ENCODE measurements at regions not wholly inside any gene's neighbourhood (a gene's known extent, or its start where the extent isn't known, plus 50 kb on each side); places are given as distances from the start of the nearest gene placed in this dataset.

GRCh38 chr2:136402281-136402680, 284.3 kb upstream of the CXCR4 start:
- WGBS (ENCODE audit: insufficient coverage, low coverage, low lambda C conversion rate, missing lambda C conversion rate) = 53% methylated on average over 6 of the region's 6 CpGs
- intact Hi-C loops (cut with DNase I) = no loop called here
- DNase-seq (no peak), ATAC-seq (no peak)
- H3K36me3 ChIP-seq = no peaks in the 10 kb centered on the region
- no peak overlapping the region for H3K4me3 ChIP-seq
- no peaks in the 10 kb centered on the region for H3K9me3 ChIP-seq
- H3K27ac ChIP-seq = no peak overlapping the region
- no peaks in the 10 kb centered on the region for H3K4me1 ChIP-seq
- TF ChIP-seq, protein P1, sequence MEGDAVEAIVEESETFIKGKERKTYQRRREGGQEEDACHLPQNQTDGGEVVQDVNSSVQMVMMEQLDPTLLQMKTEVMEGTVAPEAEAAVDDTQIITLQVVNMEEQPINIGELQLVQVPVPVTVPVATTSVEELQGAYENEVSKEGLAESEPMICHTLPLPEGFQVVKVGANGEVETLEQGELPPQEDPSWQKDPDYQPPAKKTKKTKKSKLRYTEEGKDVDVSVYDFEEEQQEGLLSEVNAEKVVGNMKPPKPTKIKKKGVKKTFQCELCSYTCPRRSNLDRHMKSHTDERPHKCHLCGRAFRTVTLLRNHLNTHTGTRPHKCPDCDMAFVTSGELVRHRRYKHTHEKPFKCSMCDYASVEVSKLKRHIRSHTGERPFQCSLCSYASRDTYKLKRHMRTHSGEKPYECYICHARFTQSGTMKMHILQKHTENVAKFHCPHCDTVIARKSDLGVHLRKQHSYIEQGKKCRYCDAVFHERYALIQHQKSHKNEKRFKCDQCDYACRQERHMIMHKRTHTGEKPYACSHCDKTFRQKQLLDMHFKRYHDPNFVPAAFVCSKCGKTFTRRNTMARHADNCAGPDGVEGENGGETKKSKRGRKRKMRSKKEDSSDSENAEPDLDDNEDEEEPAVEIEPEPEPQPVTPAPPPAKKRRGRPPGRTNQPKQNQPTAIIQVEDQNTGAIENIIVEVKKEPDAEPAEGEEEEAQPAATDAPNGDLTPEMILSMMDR (IDR thresholded peaks at IDR 0.05) = no peak
- TF ChIP-seq POLR2A (IDR thresholded peaks at IDR 0.05) = no peak
- no peaks in the 10 kb centered on the region for H3K27me3 ChIP-seq

DNA sequence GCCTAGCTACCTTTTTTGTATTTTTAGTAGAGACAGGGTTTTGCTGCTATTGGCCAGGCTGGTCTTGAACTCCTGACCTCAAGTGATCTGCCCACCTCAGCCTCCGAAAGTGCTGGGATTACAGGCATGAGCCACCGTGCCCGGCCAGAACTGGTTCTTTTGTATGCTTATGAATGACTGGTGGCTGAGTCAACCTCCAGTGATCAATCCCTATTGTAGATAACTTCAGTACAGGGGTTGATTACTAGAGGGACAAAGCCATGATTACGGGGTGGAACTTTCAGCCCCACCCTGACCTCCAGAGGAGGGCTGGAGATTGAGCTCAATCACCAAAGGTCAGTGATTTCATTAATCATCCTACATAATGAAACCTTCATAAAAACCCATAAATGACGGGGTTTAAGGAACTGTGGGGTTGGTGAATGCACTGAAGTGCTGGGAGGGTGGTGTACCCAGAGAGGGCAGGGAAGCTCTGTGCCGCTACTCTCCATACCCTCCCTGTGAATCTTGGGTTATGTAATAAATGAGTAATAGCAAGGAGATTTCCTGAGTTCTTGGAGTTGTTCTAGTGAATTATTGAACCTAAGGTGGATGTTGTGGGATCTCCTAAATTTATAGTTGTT, 281.8 kb upstream of the CXCR4 start:
- Histone ChIP-seq H3K4me1 (no peaks in the 10 kb centered on the region), H3K27ac (no peak overlapping the region), H3K27me3 (no peaks in the 10 kb centered on the region), H3K4me3 (no peak overlapping the region), H3K9me3 (no peaks in the 10 kb centered on the region), H3K36me3 (no peaks in the 10 kb centered on the region)
- DNase-seq (no peak), ATAC-seq (no peak)
- WGBS (ENCODE audit: insufficient coverage, low coverage, low lambda C conversion rate, missing lambda C conversion rate) = 63% methylated on average over 5 of the region's 6 CpGs
- TF ChIP-seq, protein P1 (IDR thresholded peaks at IDR 0.05) = no peak
- no peak for TF ChIP-seq POLR2A (IDR thresholded peaks at IDR 0.05)
- intact Hi-C loops (cut with DNase I) = no loop called here

GRCh38 chr2:136395582-136395981, 277.6 kb upstream of the CXCR4 start:
- no peaks in the 10 kb centered on the region for H3K4me1 ChIP-seq
- intact Hi-C loops (cut with DNase I) = no loop called here
- H3K27ac ChIP-seq = no peak overlapping the region
- H3K36me3 ChIP-seq = no peaks in the 10 kb centered on the region
- no peaks in the 10 kb centered on the region for H3K27me3 ChIP-seq
- TF ChIP-seq POLR2A (IDR thresholded peaks at IDR 0.05) = no peak
- TF ChIP-seq, protein P1 (IDR thresholded peaks at IDR 0.05) = no peak
- 65% methylated on average over 2 of the region's 2 CpGs for WGBS (ENCODE audit: insufficient coverage, low coverage, low lambda C conversion rate, missing lambda C conversion rate)
- ATAC-seq (no peak), DNase-seq (no peak)
- no peaks in the 10 kb centered on the region for H3K9me3 ChIP-seq
- no peak overlapping the region for H3K4me3 ChIP-seq

DNA sequence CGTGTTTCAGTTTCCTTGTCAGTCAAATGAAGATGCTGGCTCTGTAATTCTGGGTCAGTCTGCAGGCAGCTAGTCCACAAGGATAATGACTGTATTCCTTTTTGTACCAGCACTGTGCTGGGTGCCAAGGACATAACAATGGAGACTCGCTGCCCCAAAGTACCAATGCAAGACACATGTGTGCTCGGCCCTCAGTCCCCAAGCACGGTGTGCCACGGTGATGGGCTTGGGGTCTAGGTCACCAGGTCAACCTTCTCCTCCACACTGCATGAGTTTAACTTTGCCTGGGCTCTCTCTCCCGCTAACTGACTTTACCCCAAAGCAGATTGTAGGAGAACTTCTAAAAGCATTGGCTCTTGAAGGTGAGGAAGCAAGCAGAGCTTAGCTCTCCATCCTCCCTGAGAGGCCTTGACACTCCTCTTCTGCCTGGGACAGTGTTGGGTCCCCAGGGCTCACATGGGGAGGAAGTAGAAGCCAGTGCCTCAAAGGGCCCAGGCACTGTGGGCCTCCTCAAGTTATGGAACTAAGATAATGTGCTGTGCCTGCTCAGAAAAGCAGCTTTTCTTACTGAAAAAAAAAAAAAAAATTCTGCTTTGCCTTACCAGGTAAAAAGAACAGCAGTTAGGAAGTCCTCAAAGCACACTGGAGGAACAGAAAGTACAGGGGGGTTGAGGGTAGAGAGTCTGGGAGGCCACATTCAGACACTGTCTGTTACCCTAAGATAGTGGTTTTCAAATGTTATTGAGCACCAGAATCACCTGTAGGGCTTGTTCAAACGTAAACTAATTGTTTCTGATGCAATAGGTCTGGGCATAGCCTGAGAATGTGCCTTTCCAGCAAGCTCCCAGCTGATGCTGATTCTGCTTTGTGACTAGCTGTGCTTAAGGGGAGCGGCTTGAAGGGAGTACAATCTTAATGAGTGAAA, 276.4 kb upstream of the CXCR4 start:
- DNase-seq (no peak), ATAC-seq (no peak)
- Histone ChIP-seq H3K4me1 (no peaks in the 10 kb centered on the region), H3K36me3 (no peaks in the 10 kb centered on the region), H3K4me3 (no peak overlapping the region), H3K9me3 (no peaks in the 10 kb centered on the region), H3K27me3 (no peaks in the 10 kb centered on the region), H3K27ac (no peak overlapping the region)
- intact Hi-C loops (cut with DNase I) = no loop called here
- no peak for TF ChIP-seq POLR2A (IDR thresholded peaks at IDR 0.05)
- TF ChIP-seq, protein P1 (IDR thresholded peaks at IDR 0.05) = no peak
- WGBS (ENCODE audit: insufficient coverage, low coverage, low lambda C conversion rate, missing lambda C conversion rate) = 44% methylated on average over 3 of the region's 8 CpGs

Measured in right lobe of liver (tissue), 6 donors.